Fibroblast of the aortic adventitia (primary cell): ENCODE measurements at regions not wholly inside any gene's neighbourhood (a gene's known extent, or its start where the extent isn't known, plus 50 kb on each side); places are given as distances from the start of the nearest gene placed in this dataset. TPM values are rescaled to one million over a fixed set of nuclear protein-coding genes. Genes with fewer than 3 reads are reported as not detected.

Experiments
- DNase-seq: peaks from one replicate; pipeline ENCODE4 v3.0.0-alpha.2; 2010; ENCODE audit warnings: low read depth
- H3K4me3 ChIP-seq: 2 replicates; pipeline ENCODE4 v1.5.1; 2011; ENCODE audit warnings: low read depth, mild to moderate bottlenecking, control low read depth, low read length, moderate library complexity
- small RNA-seq: library from RNA; depleted of rRNA; stranded (forward); fragments of <200 nt; gene quantifications from one replicate; pipeline ENCODE3, GENCODE V24; 2012
- TF ChIP-seq, protein P1 (sequence below): IDR thresholded peaks from 2 replicates; pipeline ENCODE4 v1.5.1; 2011; ENCODE audit warnings: mild to moderate bottlenecking, low read length, control low read depth, inconsistent platforms; ENCODE audit not compliant: insufficient read depth

- TF ChIP-seq, protein P1, sequence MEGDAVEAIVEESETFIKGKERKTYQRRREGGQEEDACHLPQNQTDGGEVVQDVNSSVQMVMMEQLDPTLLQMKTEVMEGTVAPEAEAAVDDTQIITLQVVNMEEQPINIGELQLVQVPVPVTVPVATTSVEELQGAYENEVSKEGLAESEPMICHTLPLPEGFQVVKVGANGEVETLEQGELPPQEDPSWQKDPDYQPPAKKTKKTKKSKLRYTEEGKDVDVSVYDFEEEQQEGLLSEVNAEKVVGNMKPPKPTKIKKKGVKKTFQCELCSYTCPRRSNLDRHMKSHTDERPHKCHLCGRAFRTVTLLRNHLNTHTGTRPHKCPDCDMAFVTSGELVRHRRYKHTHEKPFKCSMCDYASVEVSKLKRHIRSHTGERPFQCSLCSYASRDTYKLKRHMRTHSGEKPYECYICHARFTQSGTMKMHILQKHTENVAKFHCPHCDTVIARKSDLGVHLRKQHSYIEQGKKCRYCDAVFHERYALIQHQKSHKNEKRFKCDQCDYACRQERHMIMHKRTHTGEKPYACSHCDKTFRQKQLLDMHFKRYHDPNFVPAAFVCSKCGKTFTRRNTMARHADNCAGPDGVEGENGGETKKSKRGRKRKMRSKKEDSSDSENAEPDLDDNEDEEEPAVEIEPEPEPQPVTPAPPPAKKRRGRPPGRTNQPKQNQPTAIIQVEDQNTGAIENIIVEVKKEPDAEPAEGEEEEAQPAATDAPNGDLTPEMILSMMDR: no peak
- no peak overlapping the region for H3K4me3 ChIP-seq
- no peak for DNase-seq
Observed at GRCh38 chr2:74778381-74779264, 55.3 kb upstream of the HK2 start.

- DNase-seq: no peak
Observed at GRCh38 chr2:74779265-74779558, 54.7 kb upstream of the HK2 start.

DNA sequence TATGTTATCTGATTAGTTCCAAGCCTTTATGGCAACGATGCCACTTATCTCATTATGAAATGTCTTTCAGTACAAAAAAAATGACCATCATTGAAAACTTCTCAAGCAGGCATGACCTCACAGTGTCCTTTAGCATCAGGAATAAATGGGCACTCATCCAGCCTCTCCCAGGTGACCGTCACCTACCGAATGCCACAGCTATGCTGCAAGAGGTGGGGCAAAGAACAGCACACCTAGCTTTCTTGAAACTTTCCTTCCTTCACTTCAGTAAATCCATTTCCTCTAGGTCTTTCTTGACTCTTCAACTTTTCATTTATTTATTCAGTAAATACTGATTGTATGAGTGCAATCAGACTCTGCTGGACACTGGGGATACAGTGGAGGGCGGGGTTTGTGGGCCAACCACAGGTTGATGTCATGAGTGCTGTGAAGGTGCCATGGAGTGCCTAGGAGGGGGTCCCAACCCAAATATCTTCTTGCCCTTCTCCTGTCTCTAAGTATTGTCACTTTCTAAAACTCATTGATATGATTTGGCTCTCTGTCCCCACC is 54.3 kb upstream of the HK2 start:
- TF ChIP-seq, protein P1: no peak
- no peak for DNase-seq
- no peak overlapping the region for H3K4me3 ChIP-seq

More at GRCh38 chr2:74779265-74779558, 54.7 kb upstream of the HK2 start:
- TF ChIP-seq, protein P1: no peak
- H3K4me3 ChIP-seq: no peak overlapping the region

Small RNA genes lying in the stretch of these regions (small RNA-seq; reads per million reads assigned to genes)
- gene AC007387.1: not detected
